ENCODE measurements at regions not wholly inside any gene's neighbourhood (a gene's known extent, or its start where the extent isn't known, plus 50 kb on each side); places are given as distances from the start of the nearest gene placed in this dataset.
A peak's percentile ranks its signal among the peaks of the same experiment; 100 is the strongest.

GRCh38 chr1:43065191-43065590 lies 106.5 kb upstream of the SLC2A1 start:
- no peak for DNase-seq

GRCh38 chr1:43063394-43064219 lies 104.9 kb upstream of the SLC2A1 start:
- DNase-seq, result no peak

- DNase-seq, result no peak
These were observed 103.9 kb upstream of the SLC2A1 start for GRCh38 chr1:43062527-43063095.

GRCh38 chr1:43061757-43062156 lies 103.1 kb upstream of the SLC2A1 start:
- DNase-seq, result no peak

GRCh38 chr1:43059640-43060574 lies 101.2 kb upstream of the SLC2A1 start:
- no peak for DNase-seq

- DNase-seq, result peak; percentile 57
These were observed 100.1 kb upstream of the SLC2A1 start for GRCh38 chr1:43058545-43059360.

GRCh38 chr1:43058056-43058455 lies 99.4 kb upstream of the SLC2A1 start:
- DNase-seq, result no peak

GRCh38 chr1:43057567-43057966 lies 98.9 kb upstream of the SLC2A1 start:
- DNase-seq, result no peak

- no peak for DNase-seq
These were observed 98.3 kb upstream of the SLC2A1 start for GRCh38 chr1:43056981-43057391.

GRCh38 chr1:43056460-43056859 lies 97.8 kb upstream of the SLC2A1 start:
- no peak for DNase-seq

- DNase-seq, result no peak
These were observed 96.3 kb upstream of the SLC2A1 start for GRCh38 chr1:43054961-43055360.

- DNase-seq, result no peak
These were observed 94.2 kb upstream of the SLC2A1 start for GRCh38 chr1:43052786-43053439.

- DNase-seq, result no peak
These were observed 93.7 kb upstream of the SLC2A1 start for GRCh38 chr1:43052322-43052721.

GRCh38 chr1:43049481-43049880 lies 90.8 kb upstream of the SLC2A1 start:
- no peak for DNase-seq

- no peak for DNase-seq
These were observed 89.9 kb upstream of the SLC2A1 start for GRCh38 chr1:43048601-43049011.

GRCh38 chr1:43047135-43047534 lies 88.5 kb upstream of the SLC2A1 start:
- DNase-seq, result no peak

- DNase-seq, result no peak
These were observed 86.1 kb upstream of the SLC2A1 start for GRCh38 chr1:43044572-43045361.

- no peak for DNase-seq
These were observed 85.0 kb upstream of the SLC2A1 start for GRCh38 chr1:43043695-43044094.

GRCh38 chr1:43042773-43043457 lies 84.2 kb upstream of the SLC2A1 start:
- DNase-seq, result no peak

GRCh38 chr1:43042127-43042526 lies 83.5 kb upstream of the SLC2A1 start:
- DNase-seq, result no peak

- no peak for DNase-seq
These were observed 82.9 kb upstream of the SLC2A1 start for GRCh38 chr1:43041591-43041990.
